ENCODE measurements at regions not wholly inside any gene's neighbourhood (a gene's known extent, or its start where the extent isn't known, plus 50 kb on each side); places are given as distances from the start of the nearest gene placed in this dataset.

- Histone ChIP-seq H3K27ac (ENCODE audit: low read depth, low read length) (no peak overlapping the region), H3K4me1 (ENCODE audit: control insufficient read depth, insufficient read depth, low read length) (no peaks in the 10 kb centered on the region), H3K36me3 (ENCODE audit: control insufficient read depth, insufficient read depth, low read length) (no peaks in the 10 kb centered on the region), H3K4me3 (ENCODE audit: low read depth, low read length) (no peak overlapping the region), H3K27me3 (ENCODE audit: control insufficient read depth, insufficient read depth, low read length) (no peaks in the 10 kb centered on the region), H3K9me3 (ENCODE audit: control insufficient read depth, insufficient read depth, low read length) (no peaks in the 10 kb centered on the region)
- peak in 2 of 6 donors; percentile 9 to 80 for DNase-seq (ENCODE audit: low read depth in 4 of 6, low spot score in 6 of 6)
- WGBS (ENCODE audit: insufficient coverage), result 90% methylated on average over 6 of the region's 8 CpGs
Observed at GRCh38 chr18:40473221-40474029, 1481.6 kb upstream of the PIK3C3 start.

GRCh38 chr18:40470723-40471122 is 1484.3 kb upstream of the PIK3C3 start:
- DNase-seq (ENCODE audit: low read depth in 4 of 6, low spot score in 6 of 6), result peak in 1 of 6 donors; percentile 5
- no peaks in the 10 kb centered on the region for H3K9me3 ChIP-seq (ENCODE audit: control insufficient read depth, insufficient read depth, low read length)
- no peaks in the 10 kb centered on the region for H3K36me3 ChIP-seq (ENCODE audit: control insufficient read depth, insufficient read depth, low read length)
- H3K4me3 ChIP-seq (ENCODE audit: low read depth, low read length), result no peak overlapping the region
- H3K27ac ChIP-seq (ENCODE audit: low read depth, low read length), result no peak overlapping the region
- H3K27me3 ChIP-seq (ENCODE audit: control insufficient read depth, insufficient read depth, low read length), result no peaks in the 10 kb centered on the region
- WGBS (ENCODE audit: insufficient coverage), result no CpG with 5 or more reads among the region's 3 CpGs
- no peaks in the 10 kb centered on the region for H3K4me1 ChIP-seq (ENCODE audit: control insufficient read depth, insufficient read depth, low read length)

- Histone ChIP-seq H3K4me1 (ENCODE audit: control insufficient read depth, insufficient read depth, low read length) (no peaks in the 10 kb centered on the region), H3K27ac (ENCODE audit: low read depth, low read length) (no peak overlapping the region), H3K27me3 (ENCODE audit: control insufficient read depth, insufficient read depth, low read length) (no peaks in the 10 kb centered on the region), H3K9me3 (ENCODE audit: control insufficient read depth, insufficient read depth, low read length) (no peaks in the 10 kb centered on the region), H3K4me3 (ENCODE audit: low read depth, low read length) (no peak overlapping the region), H3K36me3 (ENCODE audit: control insufficient read depth, insufficient read depth, low read length) (no peaks in the 10 kb centered on the region)
- 83% methylated on average over 1 of the region's 4 CpGs for WGBS (ENCODE audit: insufficient coverage)
- peak in 1 of 6 donors; percentile 6 for DNase-seq (ENCODE audit: low read depth in 4 of 6, low spot score in 6 of 6)
Observed at GRCh38 chr18:40469851-40470250, 1485.2 kb upstream of the PIK3C3 start.

GRCh38 chr18:40469316-40469715 is 1485.7 kb upstream of the PIK3C3 start:
- DNase-seq (ENCODE audit: low read depth in 4 of 6, low spot score in 6 of 6), result no peak

GRCh38 chr18:40464032-40464431 is 1491.0 kb upstream of the PIK3C3 start:
- Histone ChIP-seq H3K36me3 (ENCODE audit: control insufficient read depth, insufficient read depth, low read length) (no peaks in the 10 kb centered on the region), H3K9me3 (ENCODE audit: control insufficient read depth, insufficient read depth, low read length) (peaks cover 2% of the 10 kb centered on the region), H3K27me3 (ENCODE audit: control insufficient read depth, insufficient read depth, low read length) (no peaks in the 10 kb centered on the region), H3K4me3 (ENCODE audit: low read depth, low read length) (no peak overlapping the region), H3K27ac (ENCODE audit: low read depth, low read length) (no peak overlapping the region), H3K4me1 (ENCODE audit: control insufficient read depth, insufficient read depth, low read length) (no peaks in the 10 kb centered on the region)
- WGBS (ENCODE audit: insufficient coverage), result no CpG with 5 or more reads among the region's 1 CpG
- no peak for DNase-seq (ENCODE audit: low read depth in 4 of 6, low spot score in 6 of 6)

More at GRCh38 chr18:40469316-40469715, 1485.7 kb upstream of the PIK3C3 start:
- H3K4me1 ChIP-seq (ENCODE audit: control insufficient read depth, insufficient read depth, low read length), result no peaks in the 10 kb centered on the region
- no peaks in the 10 kb centered on the region for H3K27me3 ChIP-seq (ENCODE audit: control insufficient read depth, insufficient read depth, low read length)
- H3K27ac ChIP-seq (ENCODE audit: low read depth, low read length), result no peak overlapping the region
- no peaks in the 10 kb centered on the region for H3K36me3 ChIP-seq (ENCODE audit: control insufficient read depth, insufficient read depth, low read length)
- H3K9me3 ChIP-seq (ENCODE audit: control insufficient read depth, insufficient read depth, low read length), result no peaks in the 10 kb centered on the region
- no peak overlapping the region for H3K4me3 ChIP-seq (ENCODE audit: low read depth, low read length)

GRCh38 chr18:40453903-40454302 is 1501.1 kb upstream of the PIK3C3 start:
- Histone ChIP-seq H3K36me3 (ENCODE audit: control insufficient read depth, insufficient read depth, low read length) (no peaks in the 10 kb centered on the region), H3K27ac (ENCODE audit: low read depth, low read length) (no peak overlapping the region), H3K27me3 (ENCODE audit: control insufficient read depth, insufficient read depth, low read length) (no peaks in the 10 kb centered on the region), H3K9me3 (ENCODE audit: control insufficient read depth, insufficient read depth, low read length) (no peaks in the 10 kb centered on the region), H3K4me3 (ENCODE audit: low read depth, low read length) (no peak overlapping the region), H3K4me1 (ENCODE audit: control insufficient read depth, insufficient read depth, low read length) (no peaks in the 10 kb centered on the region)
- no peak for DNase-seq (ENCODE audit: low read depth in 4 of 6, low spot score in 6 of 6)
- WGBS (ENCODE audit: insufficient coverage), result no CpG with 5 or more reads among the region's 5 CpGs

GRCh38 chr18:40452599-40452998 is 1502.4 kb upstream of the PIK3C3 start:
- Histone ChIP-seq H3K27me3 (ENCODE audit: control insufficient read depth, insufficient read depth, low read length) (no peaks in the 10 kb centered on the region), H3K4me3 (ENCODE audit: low read depth, low read length) (no peak overlapping the region), H3K36me3 (ENCODE audit: control insufficient read depth, insufficient read depth, low read length) (no peaks in the 10 kb centered on the region), H3K9me3 (ENCODE audit: control insufficient read depth, insufficient read depth, low read length) (no peaks in the 10 kb centered on the region), H3K4me1 (ENCODE audit: control insufficient read depth, insufficient read depth, low read length) (no peaks in the 10 kb centered on the region), H3K27ac (ENCODE audit: low read depth, low read length) (no peak overlapping the region)
- DNase-seq (ENCODE audit: low read depth in 4 of 6, low spot score in 6 of 6), result peak in 1 of 6 donors; percentile 35
- 100% methylated on average over 2 of the region's 2 CpGs for WGBS (ENCODE audit: insufficient coverage)

GRCh38 chr18:40450751-40451150 is 1504.3 kb upstream of the PIK3C3 start:
- DNase-seq (ENCODE audit: low read depth in 4 of 6, low spot score in 6 of 6), result peak in 1 of 6 donors; percentile 61
- Histone ChIP-seq H3K27me3 (ENCODE audit: control insufficient read depth, insufficient read depth, low read length) (no peaks in the 10 kb centered on the region), H3K9me3 (ENCODE audit: control insufficient read depth, insufficient read depth, low read length) (no peaks in the 10 kb centered on the region), H3K4me1 (ENCODE audit: control insufficient read depth, insufficient read depth, low read length) (no peaks in the 10 kb centered on the region), H3K27ac (ENCODE audit: low read depth, low read length) (no peak overlapping the region), H3K4me3 (ENCODE audit: low read depth, low read length) (no peak overlapping the region), H3K36me3 (ENCODE audit: control insufficient read depth, insufficient read depth, low read length) (no peaks in the 10 kb centered on the region)

GRCh38 chr18:40447820-40448219 is 1507.2 kb upstream of the PIK3C3 start:
- H3K4me1 ChIP-seq (ENCODE audit: control insufficient read depth, insufficient read depth, low read length), result no peaks in the 10 kb centered on the region
- DNase-seq (ENCODE audit: low read depth in 4 of 6, low spot score in 6 of 6), result no peak
- no peaks in the 10 kb centered on the region for H3K9me3 ChIP-seq (ENCODE audit: control insufficient read depth, insufficient read depth, low read length)
- no CpG with 5 or more reads among the region's 1 CpG for WGBS (ENCODE audit: insufficient coverage)
- no peaks in the 10 kb centered on the region for H3K36me3 ChIP-seq (ENCODE audit: control insufficient read depth, insufficient read depth, low read length)
- H3K27me3 ChIP-seq (ENCODE audit: control insufficient read depth, insufficient read depth, low read length), result no peaks in the 10 kb centered on the region
- H3K27ac ChIP-seq (ENCODE audit: low read depth, low read length), result no peak overlapping the region
- no peak overlapping the region for H3K4me3 ChIP-seq (ENCODE audit: low read depth, low read length)

GRCh38 chr18:40440088-40440487 is 1514.9 kb upstream of the PIK3C3 start:
- H3K27ac ChIP-seq (ENCODE audit: low read depth, low read length), result no peak overlapping the region
- 100% methylated on average over 1 of the region's 7 CpGs for WGBS (ENCODE audit: insufficient coverage)
- H3K36me3 ChIP-seq (ENCODE audit: control insufficient read depth, insufficient read depth, low read length), result no peaks in the 10 kb centered on the region
- DNase-seq (ENCODE audit: low read depth in 4 of 6, low spot score in 6 of 6), result no peak
- no peak overlapping the region for H3K4me3 ChIP-seq (ENCODE audit: low read depth, low read length)
- no peaks in the 10 kb centered on the region for H3K4me1 ChIP-seq (ENCODE audit: control insufficient read depth, insufficient read depth, low read length)
- no peaks in the 10 kb centered on the region for H3K27me3 ChIP-seq (ENCODE audit: control insufficient read depth, insufficient read depth, low read length)
- H3K9me3 ChIP-seq (ENCODE audit: control insufficient read depth, insufficient read depth, low read length), result peaks cover 2% of the 10 kb centered on the region
